GM19035 (cell line): ENCODE measurements at regions not wholly inside any gene's neighbourhood (a gene's known extent, or its start where the extent isn't known, plus 50 kb on each side); places are given as distances from the start of the nearest gene placed in this dataset.
"Not testable (repeated sequence)": the region's sequence is repeated elsewhere in the genome, so short reads cannot be mapped to it uniquely, and the experiment has no call there.

Experiments used
- ATAC-seq: cut with Tn5 transposase; IDR thresholded peaks from one replicate; pipeline ENCODE4 v1.9.1; 2021; ENCODE audit not compliant: unreplicated experiment

DNA sequence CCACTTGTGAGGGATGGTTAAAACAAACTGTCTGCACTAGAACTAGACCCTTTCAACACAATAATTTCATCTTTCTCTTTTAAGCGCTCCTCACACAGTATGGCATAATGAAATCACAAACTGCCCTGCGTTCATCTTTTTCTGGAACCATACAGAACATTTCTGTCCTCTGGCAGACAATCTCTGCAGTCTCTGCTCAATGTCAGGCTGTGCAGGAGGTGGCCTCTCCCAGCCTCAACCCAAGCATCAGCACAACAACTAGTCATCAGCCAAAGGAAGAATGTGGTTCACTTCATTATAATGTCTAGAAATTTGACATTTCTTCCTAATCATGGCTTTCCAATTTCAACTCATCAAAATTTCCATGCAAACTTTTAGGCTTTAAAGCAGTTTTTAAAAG is 125.1 kb upstream of the STARD13 start:
- ATAC-seq: no peak

DNA sequence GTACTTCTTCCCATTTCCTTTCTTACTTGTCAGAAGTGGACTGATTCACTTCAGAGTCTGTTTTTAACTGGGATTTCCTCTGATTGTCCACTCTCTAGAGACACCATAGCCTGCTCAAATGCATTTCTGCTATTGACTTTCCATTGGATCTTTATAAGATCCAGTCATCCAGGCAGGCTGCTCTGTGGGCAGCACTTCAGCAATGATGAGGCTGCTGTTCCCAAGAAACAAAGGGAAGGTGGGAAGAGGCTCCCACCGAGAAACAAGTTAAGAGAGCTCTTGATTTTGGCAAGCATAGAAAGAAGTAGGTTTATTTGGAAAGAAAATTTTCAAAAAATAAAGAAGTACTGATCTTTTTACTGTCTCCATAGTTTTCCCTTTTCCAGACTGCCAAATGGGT is 125.8 kb upstream of the STARD13 start:
- ATAC-seq: no peak

DNA sequence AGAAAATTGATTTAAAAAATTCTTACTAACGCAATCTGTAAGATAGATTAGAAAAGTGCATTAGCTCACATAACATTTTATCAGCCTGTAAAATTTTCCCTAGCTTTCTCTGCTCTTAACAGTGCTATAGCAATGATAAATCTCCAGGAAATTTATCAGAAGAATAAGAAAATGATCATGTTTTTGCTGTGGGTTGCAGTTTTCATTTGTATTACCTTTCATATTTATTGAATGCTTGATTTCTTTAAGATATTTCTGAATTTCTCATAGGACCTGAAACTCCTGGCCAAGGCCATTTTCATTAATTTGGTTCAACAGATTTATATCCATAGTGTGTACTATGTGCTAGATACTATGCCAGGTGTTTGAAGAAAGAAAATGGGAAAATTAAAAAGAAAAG is 130.3 kb upstream of the STARD13 start:
- no peak for ATAC-seq

DNA sequence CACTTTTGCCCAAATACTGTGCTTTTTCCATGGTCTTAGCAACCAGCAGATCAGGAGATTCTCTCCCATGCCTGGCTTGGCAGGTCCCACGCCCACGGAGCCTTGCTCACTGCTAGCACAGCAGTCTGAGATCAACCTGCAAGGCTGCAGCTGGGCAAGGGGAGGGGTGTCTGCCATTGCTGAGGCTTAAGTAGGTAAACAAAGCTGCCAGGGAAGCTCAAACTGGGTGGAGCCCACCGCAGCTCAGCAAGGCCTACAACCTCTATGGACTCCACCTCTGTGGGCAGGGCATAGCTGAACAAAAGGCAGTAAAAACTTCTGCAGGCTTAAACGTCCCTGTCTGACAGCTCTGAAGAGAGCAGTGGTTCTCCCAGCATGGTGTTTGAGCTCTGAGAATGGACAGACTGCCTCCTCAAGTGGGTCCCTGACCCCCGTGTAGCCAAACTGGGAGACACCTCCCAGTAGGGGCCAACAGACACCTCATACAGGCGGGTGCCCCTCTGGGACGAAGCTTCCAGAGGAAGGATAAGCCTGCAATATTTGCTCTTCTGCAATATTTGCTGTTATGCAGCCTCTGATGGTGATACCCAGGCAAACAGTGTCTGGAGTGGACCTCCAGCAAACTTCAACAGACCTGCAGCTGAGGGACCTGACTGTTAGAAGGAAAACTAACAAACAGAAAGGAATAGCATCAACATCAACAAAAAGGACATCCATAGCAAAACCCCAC is 132.8 kb upstream of the STARD13 start:
- ATAC-seq: not testable (repeated sequence)

DNA sequence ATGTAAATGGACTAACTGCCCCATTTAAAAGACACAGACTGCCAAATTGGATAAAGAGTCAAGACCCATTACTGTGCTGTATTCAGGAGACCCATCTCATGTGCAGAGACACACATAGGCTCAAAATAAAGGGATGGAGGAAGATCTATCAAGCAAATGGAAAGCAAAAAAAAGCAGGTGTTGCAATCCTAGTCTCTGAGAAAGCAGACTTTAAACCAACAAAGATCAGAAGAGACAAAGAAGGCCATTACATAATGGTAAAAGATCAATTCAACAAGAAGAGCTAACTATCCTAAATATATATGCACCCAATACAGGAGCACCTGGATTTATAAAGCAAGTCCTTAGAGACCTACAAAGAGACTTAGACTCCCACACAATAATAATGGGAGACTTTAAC is 134.6 kb upstream of the STARD13 start:
- not testable (repeated sequence) for ATAC-seq

DNA sequence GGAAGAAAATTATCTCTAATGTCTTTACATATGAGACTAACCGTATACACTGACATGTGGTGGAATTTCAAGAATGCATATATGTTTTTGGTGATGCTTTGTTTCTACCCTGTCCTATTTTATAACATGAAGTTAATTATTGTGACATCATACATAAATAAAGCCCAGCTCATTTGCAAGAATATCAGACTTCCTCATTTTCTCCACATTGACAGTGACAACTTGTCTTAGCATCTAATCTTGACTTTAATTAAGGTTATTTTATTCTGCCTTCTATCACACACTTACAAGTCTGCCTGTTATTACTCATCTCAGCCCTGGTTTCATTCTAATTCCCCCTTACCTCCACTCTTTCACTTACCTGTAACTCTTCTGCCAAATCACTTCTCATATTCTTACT is 140.6 kb upstream of the STARD13 start:
- no peak for ATAC-seq

DNA sequence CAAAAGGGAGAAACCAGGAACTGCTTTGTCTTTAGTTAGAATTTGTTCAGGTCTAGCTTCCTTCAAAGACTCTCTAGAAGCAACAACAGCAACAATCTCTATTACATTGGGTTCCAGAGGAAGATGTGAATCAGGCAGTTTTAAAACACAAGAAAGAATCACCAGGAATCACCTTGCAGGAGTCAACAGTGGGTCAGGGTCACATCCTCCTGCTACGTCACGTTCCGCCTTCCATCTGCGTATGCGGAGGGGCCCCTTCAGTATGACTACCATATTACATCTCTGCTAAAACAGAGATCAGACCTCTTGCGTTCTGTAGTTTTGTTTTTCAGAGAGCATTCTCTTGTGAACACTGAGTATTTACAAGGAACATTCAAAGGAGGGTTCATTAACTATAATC is 147.8 kb upstream of the STARD13 start:
- ATAC-seq: no peak

DNA sequence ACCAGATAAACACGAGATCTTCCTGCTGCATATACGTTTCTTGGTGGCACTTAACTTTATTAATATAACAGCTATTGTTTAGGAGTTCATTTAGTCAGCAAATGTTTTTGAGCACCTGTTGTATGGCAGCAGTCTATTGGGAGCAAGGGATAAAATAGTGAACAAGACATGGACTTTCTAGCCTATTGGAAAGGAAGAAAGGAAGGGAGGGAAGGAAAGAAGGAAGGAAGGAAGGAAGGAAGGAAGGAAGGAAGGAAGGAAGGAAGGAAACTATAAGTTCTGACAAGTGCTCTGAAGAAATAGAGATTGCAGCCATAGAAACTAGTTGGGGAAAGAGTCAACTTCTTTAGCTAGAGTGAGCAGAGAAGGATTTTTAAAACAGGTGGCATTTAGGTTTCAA is 149.1 kb upstream of the STARD13 start:
- no peak for ATAC-seq

DNA sequence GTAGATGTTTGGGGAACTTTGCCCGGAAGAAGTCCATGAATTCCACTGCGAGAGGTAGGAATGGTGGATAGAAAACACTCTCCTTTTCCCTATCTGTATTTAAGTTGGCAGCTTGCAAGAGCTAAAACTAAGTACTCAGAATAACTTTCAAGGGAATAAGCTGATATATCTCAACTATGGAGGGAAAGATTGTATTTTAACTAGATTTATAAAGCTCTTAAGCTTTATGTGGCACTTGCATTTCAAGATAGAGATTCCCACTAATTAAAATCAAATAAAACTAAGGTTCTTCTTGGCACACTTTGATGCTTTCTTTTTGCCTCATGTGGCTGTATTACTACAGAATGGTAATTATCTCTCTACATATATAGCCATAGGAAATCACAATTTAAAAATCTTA is 149.7 kb upstream of the STARD13 start:
- ATAC-seq: no peak

DNA sequence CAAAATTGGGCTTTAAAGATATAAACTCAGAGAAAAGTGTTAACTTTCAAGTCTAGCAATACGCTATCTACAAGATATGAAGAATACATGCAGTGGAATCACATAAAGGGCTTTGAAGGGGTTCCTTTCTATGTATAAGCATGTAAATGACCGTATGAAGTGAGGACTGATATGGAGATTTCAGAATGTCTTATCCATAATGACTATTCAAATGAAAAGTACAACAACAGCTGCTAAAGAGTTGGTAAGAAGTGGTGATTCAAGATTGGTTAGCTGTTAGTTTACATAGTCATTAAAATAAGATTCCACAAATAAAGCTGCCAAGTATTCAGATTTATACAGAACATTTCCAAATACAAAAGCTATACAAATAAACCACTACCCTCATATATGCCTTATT is 153.4 kb upstream of the STARD13 start:
- ATAC-seq: no peak

DNA sequence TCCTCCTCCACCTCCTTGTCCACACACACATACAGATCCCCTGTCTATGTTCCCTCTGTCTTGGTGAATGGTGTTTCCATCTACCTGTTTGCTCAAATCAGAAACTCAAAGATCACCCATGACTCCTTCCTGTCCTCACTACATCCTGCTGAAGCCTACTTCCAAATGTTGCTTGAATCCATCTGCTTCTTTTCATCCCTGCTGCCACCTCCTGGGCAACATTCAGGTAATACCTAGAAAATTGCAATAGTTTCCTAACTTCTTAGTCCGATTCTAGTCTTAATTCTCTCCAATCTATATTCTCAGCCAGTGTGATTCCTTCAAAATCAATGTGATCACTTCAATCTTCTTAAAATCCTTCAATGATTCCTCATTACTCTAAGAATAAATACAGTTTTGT is 155.5 kb upstream of the STARD13 start:
- ATAC-seq: no peak

DNA sequence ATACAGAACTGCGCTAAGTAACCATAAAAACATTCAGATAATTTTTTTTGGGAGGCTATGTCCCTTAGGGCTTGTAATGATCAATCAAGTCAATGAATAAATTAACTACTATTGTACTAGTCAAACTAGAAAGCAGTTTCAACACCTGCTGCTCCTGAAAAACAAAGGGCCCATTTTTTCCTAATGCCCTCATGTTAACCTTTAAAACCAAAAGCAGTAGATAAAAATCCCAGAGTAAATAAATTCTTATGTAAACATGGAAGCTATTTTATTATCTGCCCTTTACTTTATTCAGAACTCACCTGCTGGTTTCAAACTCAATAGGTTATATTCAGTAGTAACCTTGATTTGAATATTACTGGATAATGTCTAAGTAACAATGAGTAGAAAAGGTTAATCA is 159.5 kb upstream of the STARD13 start:
- no peak for ATAC-seq

DNA sequence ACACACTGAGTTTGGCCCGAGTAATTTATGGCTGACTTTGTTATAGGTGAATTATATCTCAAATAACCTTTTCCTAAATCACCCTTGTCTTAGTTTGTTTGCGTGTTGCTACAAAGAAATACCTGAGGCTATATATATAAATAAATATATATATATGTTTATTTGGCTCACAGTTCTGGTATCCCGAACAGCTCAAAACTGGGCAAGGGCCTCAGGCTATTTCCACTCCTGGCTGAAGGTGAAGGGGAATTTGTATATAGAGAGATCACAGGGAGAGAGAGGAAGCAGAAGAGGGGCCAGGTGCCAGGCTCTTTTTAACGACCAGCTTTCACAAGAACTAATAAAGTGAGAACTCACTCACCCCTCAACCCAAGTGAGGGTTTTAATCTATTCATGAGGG is 159.9 kb upstream of the STARD13 start:
- no peak for ATAC-seq

DNA sequence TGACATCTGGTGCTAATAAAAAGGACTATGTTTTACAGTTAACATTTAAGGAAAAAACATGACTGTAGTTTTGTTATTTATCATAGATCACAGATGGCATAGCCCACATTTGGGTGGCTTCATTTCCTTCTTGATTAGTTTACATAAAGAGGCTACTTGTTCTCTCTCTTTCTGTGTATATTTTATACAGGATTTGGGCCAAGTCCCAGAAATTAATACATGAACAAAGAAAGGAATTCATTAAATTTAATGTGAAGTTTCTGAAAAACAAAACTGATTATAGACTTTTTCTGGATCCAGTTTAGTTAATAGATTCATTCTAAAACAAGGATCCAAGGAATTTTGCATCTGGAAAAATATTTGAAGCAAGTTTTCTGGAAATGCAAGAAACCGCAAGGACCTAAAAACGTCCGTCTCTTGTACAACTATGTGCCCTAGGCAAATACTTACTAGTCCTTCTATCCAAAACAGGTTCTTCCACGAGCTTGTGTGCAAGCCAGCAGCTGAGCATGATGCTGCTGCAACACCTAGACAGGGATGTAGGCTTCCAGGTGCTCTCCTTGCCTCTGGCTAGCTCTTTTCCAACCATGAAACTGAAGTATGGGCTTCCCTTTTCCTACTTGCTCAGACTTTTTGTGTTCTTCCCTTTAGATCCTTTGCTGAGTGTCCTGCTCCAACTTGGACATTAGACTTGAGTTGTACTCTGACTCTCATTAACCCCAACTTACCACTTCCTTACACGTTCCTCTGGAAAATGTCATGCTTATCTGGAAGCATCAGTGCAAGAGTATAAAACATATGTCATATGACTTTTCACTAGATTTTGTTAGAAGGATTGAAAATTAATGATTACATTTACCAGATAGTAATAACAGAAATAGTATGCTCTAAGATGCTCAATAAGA is 161.5 kb upstream of the STARD13 start:
- ATAC-seq: no peak

DNA sequence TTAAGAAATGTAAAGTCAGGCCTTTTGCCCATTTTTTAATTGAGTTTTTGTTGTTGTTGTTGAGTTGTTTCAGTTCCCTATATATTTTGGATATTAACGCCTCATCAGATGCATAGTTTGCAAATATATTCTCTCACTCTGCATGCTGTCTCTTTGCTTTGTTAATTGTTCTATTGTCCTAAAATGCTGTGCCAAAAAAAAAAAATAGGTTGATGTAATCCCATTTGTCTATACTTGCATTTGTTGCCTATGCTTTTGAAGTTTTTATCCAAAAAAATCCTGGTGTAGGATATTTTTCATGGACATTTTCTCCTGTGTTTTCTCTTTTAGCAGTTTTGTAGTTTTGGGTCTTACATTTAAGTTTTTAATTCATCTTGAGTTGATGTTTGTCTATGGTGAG is 163.3 kb upstream of the STARD13 start:
- no peak for ATAC-seq

DNA sequence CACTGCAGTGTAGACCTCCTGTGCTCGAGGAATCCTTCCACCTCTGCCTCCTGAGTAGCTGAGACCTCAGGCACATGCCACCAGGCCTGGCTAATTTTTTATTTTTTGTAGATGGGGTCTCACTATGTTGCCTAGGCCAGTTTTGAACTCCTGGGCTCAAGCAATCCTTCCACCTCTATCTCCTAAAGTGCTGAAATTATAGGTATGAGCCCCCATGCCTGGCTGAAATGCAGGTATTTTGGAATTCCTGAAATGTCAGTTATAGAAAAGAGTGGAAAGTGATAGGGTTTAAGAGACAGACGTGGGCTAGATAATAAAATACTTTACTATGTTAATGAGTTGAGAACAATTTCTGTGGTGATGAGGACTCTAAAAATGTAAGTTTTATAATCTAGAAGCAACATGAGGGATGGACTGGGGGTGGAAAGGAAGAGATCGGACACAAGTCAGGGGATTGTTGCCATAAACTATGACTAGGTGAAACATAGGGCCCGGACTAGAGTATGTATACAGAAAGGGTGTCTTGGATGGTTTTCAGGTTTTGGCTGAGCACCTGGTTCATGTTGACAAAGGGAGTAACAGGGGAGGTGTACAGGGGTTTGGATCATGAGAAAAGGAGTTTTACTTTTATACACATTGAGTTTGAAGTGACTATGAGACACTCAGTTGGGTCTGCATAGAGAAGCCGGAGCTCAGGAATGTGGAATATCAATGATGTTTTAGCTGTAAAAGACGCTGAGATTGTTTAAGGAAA is 165.6 kb upstream of the STARD13 start:
- no peak for ATAC-seq

DNA sequence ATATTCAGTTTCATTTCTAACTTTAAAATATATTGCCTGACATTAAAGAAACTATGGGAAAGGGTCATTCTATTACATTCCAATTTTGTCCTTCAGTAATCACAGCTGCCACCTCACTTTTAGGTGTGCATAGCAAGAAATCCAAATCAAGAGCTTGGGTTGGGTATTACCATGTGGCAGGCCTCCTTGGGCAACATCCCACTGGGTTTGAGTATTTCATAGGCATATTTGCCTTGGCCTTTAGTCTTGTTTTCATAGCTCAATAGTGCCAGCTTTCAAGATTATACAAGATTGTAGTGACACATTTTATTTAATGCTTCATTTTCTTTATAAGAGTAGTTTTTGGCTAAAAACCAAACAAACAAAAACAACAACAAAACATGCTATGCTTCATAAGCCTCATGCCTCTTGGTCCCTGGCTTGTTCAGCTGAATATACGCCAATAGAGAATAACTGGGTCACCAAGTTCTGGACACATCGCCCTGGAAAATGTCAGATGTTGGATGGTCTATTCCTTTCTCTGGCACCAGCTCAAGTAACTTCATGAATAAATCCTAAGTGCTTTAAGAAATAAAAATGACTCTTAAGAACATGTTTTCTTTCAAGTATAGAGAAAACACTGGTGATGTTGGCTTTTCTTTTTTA is 167.4 kb upstream of the STARD13 start:
- no peak for ATAC-seq

DNA sequence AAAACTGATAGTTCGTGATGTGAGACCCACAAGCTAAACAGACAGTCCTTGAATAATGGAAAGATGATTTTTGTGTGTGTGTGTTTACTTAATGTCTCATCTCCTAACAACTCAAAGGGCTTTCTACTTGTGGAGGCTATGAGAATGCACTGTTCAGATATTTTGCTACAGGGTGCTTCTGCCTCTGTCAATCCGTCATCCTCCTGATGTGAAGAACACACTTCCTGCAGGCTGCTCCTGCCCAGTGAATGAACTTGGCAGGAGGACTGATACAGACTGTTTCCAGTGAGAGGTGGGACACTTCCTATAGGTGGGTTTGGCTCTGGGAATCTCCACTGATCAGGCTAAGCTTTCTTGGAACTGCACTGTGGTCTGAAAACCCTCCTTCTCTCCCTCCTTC is 168.4 kb upstream of the STARD13 start:
- ATAC-seq: no peak

DNA sequence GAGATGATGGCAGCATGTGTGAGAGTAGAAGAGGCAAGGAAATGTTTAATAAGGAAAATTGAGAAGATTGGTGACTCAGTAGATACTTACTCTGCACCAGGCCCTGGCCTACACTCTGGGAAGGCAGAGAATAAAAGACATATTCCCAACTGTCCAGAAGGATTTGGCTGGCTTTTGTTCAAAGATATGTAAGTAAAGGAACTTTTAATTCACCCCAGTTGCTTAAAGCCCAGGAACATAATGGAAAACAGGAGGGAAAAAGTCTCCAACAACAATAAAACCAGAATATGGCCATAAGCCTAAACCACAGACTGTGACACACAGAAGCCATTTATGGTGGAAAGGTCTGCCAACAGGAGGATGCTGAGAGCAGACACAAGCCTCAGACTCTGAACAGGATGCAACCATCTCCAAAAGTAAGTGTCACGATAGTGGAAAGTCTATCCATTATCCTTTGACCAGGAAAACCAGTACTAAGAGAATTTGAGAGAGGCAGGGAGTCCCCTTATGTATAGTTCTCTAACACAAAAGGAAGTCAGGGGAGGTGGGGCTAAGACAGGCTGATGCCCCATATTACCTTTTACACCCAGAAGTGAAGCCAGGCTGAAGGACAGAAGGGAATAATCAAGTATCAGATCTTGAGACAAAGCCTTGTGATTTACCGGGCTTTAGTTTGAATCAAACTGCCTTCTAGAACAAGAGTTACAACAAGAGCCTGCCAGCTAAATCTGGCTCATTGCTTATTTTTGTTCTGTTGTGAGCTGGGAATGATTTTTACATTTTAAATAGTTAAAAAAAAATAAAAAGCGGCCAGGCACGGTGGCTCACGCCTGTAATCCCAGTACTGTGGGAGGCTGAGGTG is 169.5 kb upstream of the STARD13 start:
- ATAC-seq: no peak

DNA sequence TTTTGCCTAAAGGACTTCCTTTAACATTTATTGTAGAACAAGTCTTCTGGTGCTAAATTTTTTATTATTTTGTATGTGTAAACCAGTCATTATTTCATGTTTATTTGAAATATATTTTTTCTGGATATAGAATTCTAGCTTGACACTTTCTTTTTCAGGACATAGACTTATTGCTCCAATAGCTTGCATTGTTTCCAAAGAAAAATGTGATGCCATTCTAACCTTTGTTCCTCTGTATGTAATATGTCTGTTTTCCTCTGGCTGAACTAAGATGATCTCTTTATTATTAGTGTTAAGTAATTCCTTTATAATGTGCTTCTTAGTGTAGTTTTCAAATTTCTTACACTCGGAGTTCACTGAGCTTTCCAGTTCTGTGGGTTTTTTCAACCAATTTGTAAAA is 174.1 kb upstream of the STARD13 start:
- ATAC-seq: no peak
